Neural progenitor cell (in vitro differentiated cells): ENCODE measurements at regions not wholly inside any gene's neighbourhood (a gene's known extent, or its start where the extent isn't known, plus 50 kb on each side); places are given as distances from the start of the nearest gene placed in this dataset.

Experiments used
- DNase-seq: peaks from one replicate; pipeline ENCODE4 v3.0.0-alpha.2; 2016; ENCODE audit warnings: low spot score
- H2AFZ ChIP-seq: fragments of 200-600 bp; sonication (generic); replicated peaks from 2 replicates; pipeline ENCODE4 v1.6.1; 2016; ENCODE audit warnings: antibody characterized with exemption
- H3F3A ChIP-seq: fragments of 200-600 bp; sonication (generic); 2 replicates; pipeline ENCODE4 v1.6.1; 2016; ENCODE audit warnings: antibody characterized with exemption, low read depth
- H3K27ac ChIP-seq: fragments of 200-600 bp; sonication (generic); 2 replicates; pipeline ENCODE4 v1.5.1; 2016; ENCODE audit warnings: mild to moderate bottlenecking
- H3K27me3 ChIP-seq: fragments of 200-600 bp; sonication (generic); 2 replicates; pipeline ENCODE4 v1.6.1; 2016; ENCODE audit warnings: mild to moderate bottlenecking, moderate library complexity
- H3K36me3 ChIP-seq: fragments of 200-600 bp; sonication (generic); 2 replicates; pipeline ENCODE4 v1.5.1; 2016
- H3K4me1 ChIP-seq: fragments of 200-600 bp; sonication (generic); 2 replicates; pipeline ENCODE4 v1.6.1; 2016; ENCODE audit warnings: mixed run types
- H3K4me2 ChIP-seq: fragments of 200-600 bp; sonication (generic); 2 replicates; pipeline ENCODE4 v1.6.1; 2016
- H3K4me3 ChIP-seq: fragments of 200-600 bp; sonication (generic); 2 replicates; pipeline ENCODE4 v1.5.1; 2016
- H3K79me2 ChIP-seq: fragments of 200-600 bp; sonication (generic); 2 replicates; pipeline ENCODE4 v1.6.1; 2016; ENCODE audit warnings: low read depth
- H3K9ac ChIP-seq: fragments of 200-600 bp; sonication (generic); 2 replicates; pipeline ENCODE4 v1.6.1; 2016
- H3K9me3 ChIP-seq: fragments of 200-600 bp; sonication (generic); 2 replicates; pipeline ENCODE4 v1.5.1; 2016; ENCODE audit warnings: low read depth
- H4K20me1 ChIP-seq: fragments of 200-600 bp; sonication (generic); 2 replicates; pipeline ENCODE4 v1.6.1; 2016; ENCODE audit warnings: low read depth
- H3K27ac Mint-ChIP-seq: 3 replicates; pipeline ENCODE4 v1.8.0; 2021; ENCODE audit warnings: mixed read lengths
- H3K27me3 Mint-ChIP-seq: 2 replicates; pipeline ENCODE4 v1.8.0; 2022; ENCODE audit warnings: low read depth, mild to moderate bottlenecking, inconsistent platforms, moderate library complexity, mixed read lengths; ENCODE audit not compliant: insufficient read depth
- H3K36me3 Mint-ChIP-seq: 3 replicates; pipeline ENCODE4 v1.8.0; 2021; ENCODE audit warnings: mixed read lengths
- H3K4me1 Mint-ChIP-seq: 3 replicates; pipeline ENCODE4 v1.8.0; 2021; ENCODE audit warnings: mixed read lengths
- H3K4me3 Mint-ChIP-seq: 3 replicates; pipeline ENCODE4 v1.8.0; 2021; ENCODE audit warnings: mild to moderate bottlenecking, moderate library complexity, mixed read lengths
- H3K9me3 Mint-ChIP-seq: 3 replicates; pipeline ENCODE4 v1.8.0; 2020; ENCODE audit warnings: mixed read lengths
- EZH2 ChIP-seq: fragments of 200-600 bp; sonication (generic); IDR thresholded peaks from 2 replicates; pipeline ENCODE4 v1.6.1; 2017; ENCODE audit warnings: antibody characterized with exemption, mild to moderate bottlenecking, moderate library complexity
- EZH2phosphoT487 ChIP-seq: fragments of 200-600 bp; sonication (generic); IDR thresholded peaks from 2 replicates; pipeline ENCODE4 v1.6.1; 2017; ENCODE audit warnings: antibody characterized with exemption
- TF ChIP-seq, protein P1 (sequence below): fragments of 200-600 bp; sonication (generic); IDR thresholded peaks from 2 replicates; pipeline ENCODE4 v1.5.1; 2017; ENCODE audit warnings: antibody characterized with exemption, mild to moderate bottlenecking

DNA sequence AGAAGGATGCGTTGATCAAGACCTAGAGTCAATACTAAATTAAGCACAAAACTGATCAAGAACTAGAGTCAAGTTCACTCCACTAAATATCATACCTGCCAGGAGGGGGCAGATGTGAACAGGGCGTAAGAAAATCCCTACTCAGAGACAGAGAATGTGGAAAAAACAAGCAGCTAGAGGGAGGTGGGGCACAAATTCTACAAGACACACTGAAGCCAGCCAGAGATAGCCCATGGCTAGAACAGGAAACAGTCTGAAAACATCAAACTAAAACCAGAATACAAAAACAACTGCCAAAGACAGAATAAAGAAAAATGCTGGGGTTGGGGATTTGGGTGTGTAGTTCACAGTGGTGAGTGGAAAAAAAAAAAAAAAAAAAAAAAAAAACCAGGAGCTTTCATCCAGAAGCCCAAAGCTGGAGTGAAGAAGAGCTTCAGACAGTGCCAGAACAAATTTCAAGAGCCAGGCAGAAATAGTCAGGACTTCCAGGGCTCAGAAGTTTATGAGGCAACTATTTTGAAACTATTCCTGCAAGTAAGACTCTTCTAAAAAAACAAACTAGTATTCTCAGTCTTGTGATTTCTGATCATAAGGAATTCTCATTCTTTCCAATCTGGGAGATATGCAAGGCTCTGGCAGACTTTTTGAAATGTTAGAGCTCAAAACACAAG is 118.3 kb downstream of the CCDC71L start:
- H3K9me3 Mint-ChIP-seq: no peaks in the 10 kb centered on the region
- no peaks in the 10 kb centered on the region for H3K27me3 Mint-ChIP-seq
- H3K4me3 ChIP-seq: no peak overlapping the region
- no peaks in the 10 kb centered on the region for H3F3A ChIP-seq
- no peaks in the 10 kb centered on the region for H3K36me3 ChIP-seq
- H4K20me1 ChIP-seq: no peaks in the 10 kb centered on the region
- no peaks in the 10 kb centered on the region for H3K4me1 ChIP-seq
- no peak overlapping the region for H3K9ac ChIP-seq
- H3K4me1 Mint-ChIP-seq: no peaks in the 10 kb centered on the region
- DNase-seq: peak; percentile 54
- no peaks in the 10 kb centered on the region for H3K9me3 ChIP-seq
- no peak for TF ChIP-seq EZH2phosphoT487
- TF ChIP-seq, protein P1, sequence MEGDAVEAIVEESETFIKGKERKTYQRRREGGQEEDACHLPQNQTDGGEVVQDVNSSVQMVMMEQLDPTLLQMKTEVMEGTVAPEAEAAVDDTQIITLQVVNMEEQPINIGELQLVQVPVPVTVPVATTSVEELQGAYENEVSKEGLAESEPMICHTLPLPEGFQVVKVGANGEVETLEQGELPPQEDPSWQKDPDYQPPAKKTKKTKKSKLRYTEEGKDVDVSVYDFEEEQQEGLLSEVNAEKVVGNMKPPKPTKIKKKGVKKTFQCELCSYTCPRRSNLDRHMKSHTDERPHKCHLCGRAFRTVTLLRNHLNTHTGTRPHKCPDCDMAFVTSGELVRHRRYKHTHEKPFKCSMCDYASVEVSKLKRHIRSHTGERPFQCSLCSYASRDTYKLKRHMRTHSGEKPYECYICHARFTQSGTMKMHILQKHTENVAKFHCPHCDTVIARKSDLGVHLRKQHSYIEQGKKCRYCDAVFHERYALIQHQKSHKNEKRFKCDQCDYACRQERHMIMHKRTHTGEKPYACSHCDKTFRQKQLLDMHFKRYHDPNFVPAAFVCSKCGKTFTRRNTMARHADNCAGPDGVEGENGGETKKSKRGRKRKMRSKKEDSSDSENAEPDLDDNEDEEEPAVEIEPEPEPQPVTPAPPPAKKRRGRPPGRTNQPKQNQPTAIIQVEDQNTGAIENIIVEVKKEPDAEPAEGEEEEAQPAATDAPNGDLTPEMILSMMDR: peak; percentile 66
- no peak for TF ChIP-seq EZH2
- no peak overlapping the region for H3K4me3 Mint-ChIP-seq
- no peaks in the 10 kb centered on the region for H3K79me2 ChIP-seq
- H2AFZ ChIP-seq: no peak overlapping the region
- H3K4me2 ChIP-seq: no peak overlapping the region
- H3K27ac ChIP-seq: no peak overlapping the region
- H3K27ac Mint-ChIP-seq: no peak overlapping the region
- H3K27me3 ChIP-seq: no peaks in the 10 kb centered on the region
- H3K36me3 Mint-ChIP-seq: no peaks in the 10 kb centered on the region

DNA sequence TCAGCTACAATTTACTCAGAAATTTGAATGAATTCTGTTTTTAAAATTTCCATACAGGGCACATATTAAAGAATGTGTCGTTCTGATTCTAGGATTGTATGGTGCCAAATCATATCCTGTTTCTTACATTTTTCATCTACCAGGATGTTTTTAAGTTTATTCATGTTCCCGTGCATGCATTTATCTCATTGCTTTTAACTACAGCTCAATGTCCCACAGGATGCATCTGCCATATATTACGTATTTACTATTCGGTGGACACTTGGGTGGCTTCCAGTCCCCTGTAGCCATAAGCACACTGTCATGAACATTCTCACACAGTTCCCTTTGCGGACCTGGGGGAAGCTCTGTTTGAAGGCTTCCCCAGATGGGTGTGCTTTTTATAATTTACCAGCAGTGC is 122.3 kb downstream of the CCDC71L start:
- no peak overlapping the region for H2AFZ ChIP-seq
- TF ChIP-seq, protein P1: no peak
- TF ChIP-seq EZH2 (no peak), EZH2phosphoT487 (no peak)
- no peaks in the 10 kb centered on the region for H3K36me3 Mint-ChIP-seq

DNA sequence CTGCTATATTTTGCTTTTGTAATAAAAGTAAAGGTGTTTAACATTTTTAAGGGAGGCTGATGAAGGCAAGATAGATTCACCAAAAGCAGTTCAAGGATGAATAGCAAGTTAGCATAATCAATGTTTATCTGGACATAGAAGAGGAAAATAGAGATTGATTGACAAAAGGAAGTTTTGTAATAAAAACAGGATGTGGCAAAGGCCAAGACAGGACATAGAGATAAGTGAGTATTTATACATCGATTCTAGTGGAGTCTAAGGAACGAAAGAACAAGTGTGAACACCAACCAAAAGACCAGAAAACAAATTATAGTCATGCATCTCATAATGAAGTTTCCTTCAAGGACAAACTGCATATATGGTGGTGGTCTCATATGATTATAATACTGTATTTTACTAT is 123.8 kb downstream of the CCDC71L start:
- H3K4me3 ChIP-seq: no peak overlapping the region
- H3F3A ChIP-seq: no peaks in the 10 kb centered on the region
- H3K4me1 Mint-ChIP-seq: no peaks in the 10 kb centered on the region
- TF ChIP-seq, protein P1: no peak
- TF ChIP-seq EZH2 (no peak), EZH2phosphoT487 (no peak)
- H3K4me3 Mint-ChIP-seq: no peak overlapping the region
- H3K9me3 ChIP-seq: no peaks in the 10 kb centered on the region
- H3K27ac ChIP-seq: no peak overlapping the region
- no peaks in the 10 kb centered on the region for H3K36me3 Mint-ChIP-seq
- no peaks in the 10 kb centered on the region for H3K27me3 ChIP-seq
- H3K9ac ChIP-seq: no peak overlapping the region
- H3K27me3 Mint-ChIP-seq: no peaks in the 10 kb centered on the region
- H3K79me2 ChIP-seq: no peaks in the 10 kb centered on the region
- H3K4me1 ChIP-seq: no peaks in the 10 kb centered on the region
- H3K27ac Mint-ChIP-seq: no peak overlapping the region
- H3K9me3 Mint-ChIP-seq: no peaks in the 10 kb centered on the region
- DNase-seq: no peak
- H3K36me3 ChIP-seq: no peaks in the 10 kb centered on the region
- no peak overlapping the region for H2AFZ ChIP-seq
- H4K20me1 ChIP-seq: no peaks in the 10 kb centered on the region
- H3K4me2 ChIP-seq: no peak overlapping the region

More for the DNA sequence above, 122.3 kb downstream of the CCDC71L start:
- Mint-ChIP-seq H3K4me1 (no peaks in the 10 kb centered on the region), H3K27ac (no peak overlapping the region), H3K27me3 (no peaks in the 10 kb centered on the region), H3K9me3 (no peaks in the 10 kb centered on the region), H3K4me3 (no peak overlapping the region)
- Histone ChIP-seq H3F3A (no peaks in the 10 kb centered on the region), H4K20me1 (no peaks in the 10 kb centered on the region), H3K27ac (no peak overlapping the region), H3K27me3 (no peaks in the 10 kb centered on the region), H3K4me1 (no peaks in the 10 kb centered on the region), H3K36me3 (no peaks in the 10 kb centered on the region), H3K9ac (no peak overlapping the region), H3K4me2 (no peak overlapping the region), H3K4me3 (no peak overlapping the region), H3K9me3 (no peaks in the 10 kb centered on the region), H3K79me2 (no peaks in the 10 kb centered on the region)
- DNase-seq: no peak
